IMR-90 (cell line): ENCODE measurements at regions not wholly inside any gene's neighbourhood (a gene's known extent, or its start where the extent isn't known, plus 50 kb on each side); places are given as distances from the start of the nearest gene placed in this dataset.

Experiments
- ATAC-seq: fragments of 200-7000 bp; cut with Tn5 transposase; 2 replicates; pipeline ENCODE4 v1.9.1; 2020; ENCODE audit warnings: low read depth, mild to moderate bottlenecking, moderate library complexity
- BruUV-seq: library from RNA; stranded (reverse); fragments of 400-500 nt; replicated peaks from 2 replicates; lab custom pipeline; 2021; lab: Mats Ljungman, UMichigan
- CTCF ChIA-PET: fragments of 300-600 bp; formaldehyde crosslinking; extraction: SDS; loops from one replicate; lab custom pipeline; 2021; ENCODE audit warnings: antibody characterized with exemption; lab: Yijun Ruan, JAX
- POLR2A ChIA-PET: fragments of 300-600 bp; sonication (Branson Sonifier 250); formaldehyde crosslinking; loops from one replicate; lab custom pipeline; 2022; ENCODE audit warnings: antibody characterized with exemption; ENCODE audit not compliant: unreplicated experiment; lab: Charles Lee
- DNase-seq: peaks from one replicate; pipeline ENCODE4 v3.0.0; 2013
- H2AFZ ChIP-seq: replicated peaks from 2 replicates; pipeline ENCODE3; 2013; ENCODE audit warnings: low read length, mild to moderate bottlenecking; ENCODE audit not compliant: poor library complexity
- H2AK5ac ChIP-seq: 2 replicates; pipeline ENCODE4 v1.6.1; 2013; ENCODE audit warnings: low read depth, low read length, inconsistent platforms
- H2AK9ac ChIP-seq: replicated peaks from 2 replicates; pipeline ENCODE3; 2013; ENCODE audit warnings: mild to moderate bottlenecking, low read depth, low read length, moderate library complexity; ENCODE audit not compliant: poor library complexity
- H2BK120ac ChIP-seq: 2 replicates; pipeline ENCODE4 v1.6.1; 2013; ENCODE audit warnings: low read depth, low read length, inconsistent platforms
- H2BK15ac ChIP-seq: 3 replicates; pipeline ENCODE4 v1.6.1; 2013; ENCODE audit warnings: low read depth, low read length, inconsistent platforms
- H2BK20ac ChIP-seq: 2 replicates; pipeline ENCODE4 v1.6.1; 2013; ENCODE audit warnings: low read depth, mild to moderate bottlenecking, inconsistent platforms, low read length, moderate library complexity
- H2BK5ac ChIP-seq: 2 replicates; pipeline ENCODE4 v1.6.1; 2013; ENCODE audit warnings: mild to moderate bottlenecking, low read depth, low read length, inconsistent platforms; ENCODE audit not compliant: poor library complexity, severe bottlenecking
- H3K14ac ChIP-seq: replicated peaks from 2 replicates; pipeline ENCODE4 v1.6.1; 2013; ENCODE audit warnings: low read depth, low read length, inconsistent platforms
- H3K18ac ChIP-seq: 2 replicates; pipeline ENCODE4 v1.6.1; 2013; ENCODE audit warnings: low read depth, low read length, control low read depth
- H3K23ac ChIP-seq: 2 replicates; pipeline ENCODE4 v1.6.1; 2013; ENCODE audit warnings: low read depth, low read length, inconsistent platforms
- H3K27ac ChIP-seq: 2 replicates; pipeline ENCODE4 v1.5.1; 2013; ENCODE audit warnings: mild to moderate bottlenecking, control low read depth, low read length; ENCODE audit not compliant: insufficient read depth
- H3K27me3 ChIP-seq: 2 replicates; pipeline ENCODE4 v1.6.1; 2013; ENCODE audit warnings: low read length; ENCODE audit not compliant: control insufficient read depth, insufficient read depth
- H3K36me3 ChIP-seq: 2 replicates; pipeline ENCODE4 v1.6.1; 2013; ENCODE audit warnings: low read length, mixed read lengths; ENCODE audit not compliant: control insufficient read depth, insufficient read depth
- H3K4ac ChIP-seq: 2 replicates; pipeline ENCODE4 v1.6.1; 2013; ENCODE audit warnings: low read depth, low read length, inconsistent platforms
- H3K4me1 ChIP-seq: 2 replicates; pipeline ENCODE4 v1.6.1; 2013; ENCODE audit warnings: low read length, mixed read lengths; ENCODE audit not compliant: control insufficient read depth, insufficient read depth
- H3K4me2 ChIP-seq: 2 replicates; pipeline ENCODE4 v1.6.1; 2013; ENCODE audit warnings: low read depth, mild to moderate bottlenecking, control low read depth, low read length, moderate library complexity
- H3K4me3 ChIP-seq: 2 replicates; pipeline ENCODE4 v1.5.1; 2013; ENCODE audit warnings: low read depth, mild to moderate bottlenecking, control low read depth, low read length, moderate library complexity; ENCODE audit not compliant: insufficient read depth
- H3K56ac ChIP-seq: 2 replicates; pipeline ENCODE4 v1.6.1; 2013; ENCODE audit warnings: low read length, inconsistent platforms; ENCODE audit not compliant: insufficient read depth; ENCODE audit errors: extremely low read depth
- H3K79me1 ChIP-seq, 2 experiments: 2 replicates each; pipeline ENCODE4 v1.6.1; 2013; ENCODE audit warnings: low read length in 2 of 2, inconsistent platforms in 1 of 2, low read depth in 1 of 2
- H3K9ac ChIP-seq: 2 replicates; pipeline ENCODE4 v1.6.1; 2013; ENCODE audit warnings: low read depth, low read length, control low read depth
- H3K9me1 ChIP-seq: 2 replicates; pipeline ENCODE4 v1.6.1; 2013; ENCODE audit warnings: low read length, inconsistent platforms; ENCODE audit not compliant: insufficient read depth
- H3K9me3 ChIP-seq: 2 replicates; pipeline ENCODE4 v1.6.1; 2013; ENCODE audit warnings: low read length; ENCODE audit not compliant: control insufficient read depth, insufficient read depth
- H4K20me1 ChIP-seq: 2 replicates; pipeline ENCODE4 v1.6.1; 2013; ENCODE audit warnings: low read length, inconsistent platforms; ENCODE audit not compliant: insufficient read depth
- H4K5ac ChIP-seq: 2 replicates; pipeline ENCODE4 v1.6.1; 2013; ENCODE audit warnings: mild to moderate bottlenecking, low read depth, low read length, control low read depth
- H4K8ac ChIP-seq, 2 experiments: 2 replicates each; pipeline ENCODE4 v1.6.1; 2013; ENCODE audit warnings: low read depth in 2 of 2, low read length in 2 of 2, control low read depth in 1 of 2, inconsistent platforms in 1 of 2
- H4K91ac ChIP-seq: 2 replicates; pipeline ENCODE4 v1.6.1; 2013; ENCODE audit warnings: low read depth, low read length, inconsistent platforms; ENCODE audit not compliant: insufficient read depth
- BHLHE40 ChIP-seq: fragments of 150-350 bp; IDR thresholded peaks from 2 replicates; pipeline ENCODE4 v1.6.1; 2016; ENCODE audit warnings: mild to moderate bottlenecking, low read depth, low read length
- CEBPB ChIP-seq: IDR thresholded peaks from 2 replicates; pipeline ENCODE4 v1.6.1; 2012; ENCODE audit warnings: low read depth, low read length, improper control_type of control experiment
- CHD1 ChIP-seq: IDR thresholded peaks from 2 replicates; pipeline ENCODE4 v1.6.1; 2012; ENCODE audit warnings: low read depth, low read length, improper control_type of control experiment
- FOS ChIP-seq: fragments of 150-350 bp; IDR thresholded peaks from 2 replicates; pipeline ENCODE4 v1.6.1; 2016; ENCODE audit warnings: low read depth, low read length
- MAFK ChIP-seq: IDR thresholded peaks from 2 replicates; pipeline ENCODE4 v1.6.1; 2012; ENCODE audit warnings: low read depth, low read length, improper control_type of control experiment
- MAZ ChIP-seq: IDR thresholded peaks from 2 replicates; pipeline ENCODE4 v1.6.1; 2012; ENCODE audit warnings: low read depth, mild to moderate bottlenecking, low read length, improper control_type of control experiment, moderate library complexity, borderline replicate concordance
- MXI1 ChIP-seq: IDR thresholded peaks from 2 replicates; pipeline ENCODE4 v1.6.1; 2012; ENCODE audit warnings: low read depth, mild to moderate bottlenecking, low read length, moderate library complexity, borderline replicate concordance
- NFE2L2 ChIP-seq: fragments of 150-350 bp; IDR thresholded peaks from 2 replicates; pipeline ENCODE4 v1.6.1; 2016; ENCODE audit warnings: low read depth, mild to moderate bottlenecking, low read length
- POLR2A ChIP-seq: IDR thresholded peaks from 2 replicates; pipeline ENCODE4 v1.6.1; 2012; ENCODE audit warnings: mild to moderate bottlenecking, low read depth, low read length
- RAD21 ChIP-seq: IDR thresholded peaks from 2 replicates; pipeline ENCODE4 v1.6.1; 2012; ENCODE audit warnings: low read length, improper control_type of control experiment
- RCOR1 ChIP-seq: IDR thresholded peaks from 2 replicates; pipeline ENCODE4 v1.6.1; 2012; ENCODE audit warnings: mild to moderate bottlenecking, low read length, improper control_type of control experiment; ENCODE audit not compliant: insufficient replicate concordance
- RFX5 ChIP-seq: IDR thresholded peaks from 2 replicates; pipeline ENCODE4 v1.8.0; 2012; ENCODE audit warnings: low read depth, mild to moderate bottlenecking, low read length, moderate library complexity
- SMC3 ChIP-seq: fragments of 150-350 bp; IDR thresholded peaks from 2 replicates; pipeline ENCODE4 v1.6.1; 2016; ENCODE audit warnings: low read depth, mild to moderate bottlenecking, antibody characterized with exemption, low read length, moderate library complexity
- WGBS, 2 experiments: methylation state at CpG; one replicate each; pipeline versions ENCODE4 v1.1.5 to v1.1.7; 2013; ENCODE audit warnings: missing lambda C conversion rate in 2 of 2; ENCODE audit not compliant: insufficient read length in 1 of 2; ENCODE audit errors: extremely low coverage in 2 of 2; 5-methylcytosine and 5-hydroxymethylcytosine counted together
- dilution Hi-C: fragments of 300-500 bp; cut with HindIII; formaldehyde crosslinking; loops from one replicate; pipeline ENCODE4 v1.14.3; 2018; ENCODE audit warnings: low sequenced_read_pairs; ENCODE audit not compliant: unreplicated experiment
- in situ Hi-C: fragments of 300-500 bp; cut with MboI; formaldehyde crosslinking; loops from 3 replicates; pipeline ENCODE4 v1.14.3; 2019; ENCODE audit warnings: low sequenced_read_pairs, inconsistent platforms, mixed read lengths
- intact Hi-C: fragments of 100-400 bp; cut with micrococcal nuclease; formaldehyde crosslinking; loops from 2 replicates; pipeline ENCODE4 v1.10.0; 2022
- TF ChIP-seq, protein P1 (sequence below): conservative IDR thresholded peaks from 2 replicates; pipeline ENCODE4 v1.5.1; 2012; ENCODE audit warnings: mild to moderate bottlenecking, low read depth, low read length, improper control_type of control experiment
- TF ChIP-seq, protein P2 (sequence below): fragments of 150-350 bp; IDR thresholded peaks from 2 replicates; pipeline ENCODE4 v1.6.1; 2017; ENCODE audit warnings: mild to moderate bottlenecking, antibody characterized with exemption, low read length, low read depth
- TF ChIP-seq, protein P3 (sequence below): fragments of 150-350 bp; IDR thresholded peaks from 2 replicates; pipeline ENCODE4 v1.6.1; 2016; ENCODE audit warnings: low read depth, mild to moderate bottlenecking, low read length, moderate library complexity, borderline replicate concordance

DNA sequence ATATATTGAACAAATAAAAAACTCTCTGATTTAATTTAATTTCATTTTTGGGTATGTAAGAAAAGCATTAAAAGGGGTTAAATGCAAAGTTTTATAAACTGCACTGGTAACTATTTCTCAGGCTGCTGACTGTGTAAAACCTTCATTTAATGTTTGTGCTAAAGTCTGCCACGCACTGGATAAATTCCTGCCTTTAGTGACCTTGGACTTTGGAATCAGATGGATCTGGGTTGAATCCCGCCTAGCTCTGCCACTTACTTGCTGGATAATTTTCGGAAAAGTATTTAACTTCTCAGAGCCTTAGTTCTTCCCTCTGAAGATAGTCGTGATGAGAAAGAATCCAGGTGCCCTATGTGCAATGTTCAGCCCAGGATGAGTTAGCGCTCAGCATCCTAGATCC, 58.6 kb downstream of the RASL11A start:
- ChIA-PET POLR2A (no interaction called here), CTCF (no interaction called here)
- Histone ChIP-seq H3K9ac (no peak overlapping the region), H4K20me1 (no peaks in the 10 kb centered on the region), H2BK120ac (no peak overlapping the region), H2BK15ac (no peak overlapping the region), H3K4me1 (0 out of 2 replicates have a peak, but pooled peaks cover 3% of the 10 kb centered on the region), H4K91ac (no peak overlapping the region), H3K4me3 (no peak overlapping the region), H4K5ac (no peak overlapping the region), H2AK9ac (peak overlapping the region; percentile 26), H2BK5ac (no peak overlapping the region), H3K4ac (no peak overlapping the region), H3K36me3 (no peaks in the 10 kb centered on the region), H2BK20ac (no peak overlapping the region), H3K27ac (no peak overlapping the region), H2AK5ac (no peak overlapping the region), H3K79me1 (no peaks in the 10 kb centered on the region), H3K4me2 (no peak overlapping the region), H3K56ac (no peak overlapping the region), H2AFZ (no peak overlapping the region), H4K8ac (no peak overlapping the region), H3K14ac (no peak overlapping the region), H3K9me3 (no peaks in the 10 kb centered on the region), H3K18ac (no peak overlapping the region), H3K9me1 (no peaks in the 10 kb centered on the region), H3K27me3 (peaks cover 9% of the 10 kb centered on the region), H3K23ac (no peak overlapping the region)
- no TSS peak for BruUV-seq
- in situ Hi-C loops: no loop called here
- TF ChIP-seq MXI1 (no peak), RFX5 (no peak), NFE2L2 (no peak), SMC3 (no peak), CEBPB (no peak), FOS (no peak), BHLHE40 (no peak), POLR2A (no peak), RAD21 (no peak), RCOR1 (no peak), CHD1 (no peak), MAZ (no peak), MAFK (no peak)
- TF ChIP-seq, protein P1, sequence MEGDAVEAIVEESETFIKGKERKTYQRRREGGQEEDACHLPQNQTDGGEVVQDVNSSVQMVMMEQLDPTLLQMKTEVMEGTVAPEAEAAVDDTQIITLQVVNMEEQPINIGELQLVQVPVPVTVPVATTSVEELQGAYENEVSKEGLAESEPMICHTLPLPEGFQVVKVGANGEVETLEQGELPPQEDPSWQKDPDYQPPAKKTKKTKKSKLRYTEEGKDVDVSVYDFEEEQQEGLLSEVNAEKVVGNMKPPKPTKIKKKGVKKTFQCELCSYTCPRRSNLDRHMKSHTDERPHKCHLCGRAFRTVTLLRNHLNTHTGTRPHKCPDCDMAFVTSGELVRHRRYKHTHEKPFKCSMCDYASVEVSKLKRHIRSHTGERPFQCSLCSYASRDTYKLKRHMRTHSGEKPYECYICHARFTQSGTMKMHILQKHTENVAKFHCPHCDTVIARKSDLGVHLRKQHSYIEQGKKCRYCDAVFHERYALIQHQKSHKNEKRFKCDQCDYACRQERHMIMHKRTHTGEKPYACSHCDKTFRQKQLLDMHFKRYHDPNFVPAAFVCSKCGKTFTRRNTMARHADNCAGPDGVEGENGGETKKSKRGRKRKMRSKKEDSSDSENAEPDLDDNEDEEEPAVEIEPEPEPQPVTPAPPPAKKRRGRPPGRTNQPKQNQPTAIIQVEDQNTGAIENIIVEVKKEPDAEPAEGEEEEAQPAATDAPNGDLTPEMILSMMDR: no peak
- TF ChIP-seq, protein P2, sequence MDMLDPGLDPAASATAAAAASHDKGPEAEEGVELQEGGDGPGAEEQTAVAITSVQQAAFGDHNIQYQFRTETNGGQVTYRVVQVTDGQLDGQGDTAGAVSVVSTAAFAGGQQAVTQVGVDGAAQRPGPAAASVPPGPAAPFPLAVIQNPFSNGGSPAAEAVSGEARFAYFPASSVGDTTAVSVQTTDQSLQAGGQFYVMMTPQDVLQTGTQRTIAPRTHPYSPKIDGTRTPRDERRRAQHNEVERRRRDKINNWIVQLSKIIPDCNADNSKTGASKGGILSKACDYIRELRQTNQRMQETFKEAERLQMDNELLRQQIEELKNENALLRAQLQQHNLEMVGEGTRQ: no peak
- TF ChIP-seq, protein P3, sequence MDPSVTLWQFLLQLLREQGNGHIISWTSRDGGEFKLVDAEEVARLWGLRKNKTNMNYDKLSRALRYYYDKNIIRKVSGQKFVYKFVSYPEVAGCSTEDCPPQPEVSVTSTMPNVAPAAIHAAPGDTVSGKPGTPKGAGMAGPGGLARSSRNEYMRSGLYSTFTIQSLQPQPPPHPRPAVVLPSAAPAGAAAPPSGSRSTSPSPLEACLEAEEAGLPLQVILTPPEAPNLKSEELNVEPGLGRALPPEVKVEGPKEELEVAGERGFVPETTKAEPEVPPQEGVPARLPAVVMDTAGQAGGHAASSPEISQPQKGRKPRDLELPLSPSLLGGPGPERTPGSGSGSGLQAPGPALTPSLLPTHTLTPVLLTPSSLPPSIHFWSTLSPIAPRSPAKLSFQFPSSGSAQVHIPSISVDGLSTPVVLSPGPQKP: no peak
- DNase-seq: no peak
- dilution Hi-C loops: no loop called here
- WGBS, 2 experiments: 85% methylated on average over 2 of the region's 5 CpGs; no CpG with 5 or more reads in 1 of the 2 experiments
- intact Hi-C loops: no loop called here
- ATAC-seq: no peak
